Hippocampal formation (tissue), 2 donors: ENCODE measurements at regions not wholly inside any gene's neighbourhood (a gene's known extent, or its start where the extent isn't known, plus 50 kb on each side); places are given as distances from the start of the nearest gene placed in this dataset.

ENCODE experiments used
- DNase-seq, 2 donors: peaks; one replicate each; lab custom pipeline; 2025; lab: John Stamatoyannopoulos, UW

- DNase-seq, result no peak
Measured at GRCh38 chr7:124497176-124497575, 268.4 kb downstream of the GPR37 start.

- DNase-seq, result no peak
Measured at GRCh38 chr7:124489925-124490324, 275.7 kb downstream of the GPR37 start.

- no peak for DNase-seq
Measured at GRCh38 chr7:124489082-124489819, 276.3 kb downstream of the GPR37 start.

- DNase-seq, result no peak
Measured at GRCh38 chr7:124482229-124482628, 283.4 kb downstream of the GPR37 start.

- no peak for DNase-seq
Measured at GRCh38 chr7:124480821-124481290, 284.7 kb downstream of the GPR37 start.

- no peak for DNase-seq
Measured at GRCh38 chr7:124480036-124480820, 285.4 kb downstream of the GPR37 start.

- no peak for DNase-seq
Measured at GRCh38 chr7:124462249-124462648, 303.3 kb downstream of the GPR37 start.

- no peak for DNase-seq
Measured at GRCh38 chr7:124460555-124460954, 305.0 kb downstream of the GPR37 start.

- DNase-seq, result no peak
Measured at GRCh38 chr7:124460056-124460450, 305.5 kb downstream of the GPR37 start.

GRCh38 chr7:124459101-124460055 is 306.2 kb downstream of the GPR37 start:
- peak in 1 of 2 donors; percentile 15 for DNase-seq

GRCh38 chr7:124457841-124458240 is 307.8 kb downstream of the GPR37 start:
- no peak for DNase-seq

GRCh38 chr7:124456286-124456685 is 309.3 kb downstream of the GPR37 start:
- DNase-seq, result no peak

- DNase-seq, result no peak
Measured at GRCh38 chr7:124452186-124452585, 313.4 kb downstream of the GPR37 start.

GRCh38 chr7:124449896-124450295 is 315.7 kb downstream of the GPR37 start:
- DNase-seq, result no peak

GRCh38 chr7:124444696-124445480 is 320.7 kb downstream of the GPR37 start:
- no peak for DNase-seq

- peak in 1 of 2 donors; percentile 18 for DNase-seq
Measured at GRCh38 chr7:124443762-124444161, 321.8 kb downstream of the GPR37 start.

- DNase-seq, result no peak
Measured at GRCh38 chr7:124440081-124440480, 325.5 kb downstream of the GPR37 start.

GRCh38 chr7:124432009-124432578 is 333.5 kb downstream of the GPR37 start:
- no peak for DNase-seq

GRCh38 chr7:124429923-124430322 is 335.7 kb downstream of the GPR37 start:
- no peak for DNase-seq

GRCh38 chr7:124428781-124429180 is 336.8 kb downstream of the GPR37 start:
- DNase-seq, result no peak

GRCh38 chr7:124426621-124427020 is 339.0 kb downstream of the GPR37 start:
- DNase-seq, result no peak
